Keratinocyte (primary cell): ENCODE measurements at regions not wholly inside any gene's neighbourhood (a gene's known extent, or its start where the extent isn't known, plus 50 kb on each side); places are given as distances from the start of the nearest gene placed in this dataset.

Experiments
- DNase-seq: peaks from one replicate; pipeline ENCODE4 v3.0.0-alpha.2; 2011; ENCODE audit warnings: low read depth, missing footprints, low spot score
- FAIRE-seq: peaks from 2 replicates; lab custom pipeline; 2011; peaks lifted over from hg19 to GRCh38; lab: Jason Lieb, UNC
- H2AFZ ChIP-seq: 2 replicates; pipeline ENCODE4 v1.6.0; 2012; ENCODE audit warnings: low read length, control low read depth, inconsistent platforms; ENCODE audit not compliant: control insufficient read depth
- H3K27ac ChIP-seq: 2 replicates; pipeline ENCODE4 v1.5.1; 2011; ENCODE audit warnings: low read length; ENCODE audit not compliant: control insufficient read depth, insufficient read depth
- H3K27me3 ChIP-seq: 3 replicates; pipeline ENCODE4 v1.6.0; 2011; ENCODE audit warnings: low read length; ENCODE audit not compliant: control insufficient read depth, insufficient read depth; ENCODE audit errors: extremely low read depth
- H3K36me3 ChIP-seq, 2 experiments: 2 replicates in 1 of 2; 3 replicates in 1 of 2; pipeline ENCODE4 v1.5.1; 2011; ENCODE audit warnings: low read length in 2 of 2, mild to moderate bottlenecking in 1 of 2; ENCODE audit not compliant: control insufficient read depth in 2 of 2, insufficient read depth in 2 of 2; ENCODE audit errors: extremely low read depth in 1 of 2
- H3K4me1 ChIP-seq: 3 replicates; pipeline ENCODE4 v1.5.1; 2011; ENCODE audit warnings: low read length; ENCODE audit not compliant: control insufficient read depth, insufficient read depth; ENCODE audit errors: extremely low read depth
- H3K4me2 ChIP-seq: 3 replicates; pipeline ENCODE4 v1.6.0; 2011; ENCODE audit warnings: low read depth, low read length; ENCODE audit not compliant: control insufficient read depth, insufficient read depth; ENCODE audit errors: extremely low read depth
- H3K4me3 ChIP-seq, 3 experiments: fragments of 200-600 bp in 1 of 3; sonication (generic) in 1 of 3; 2 replicates in 2 of 3; 3 replicates in 1 of 3; pipeline ENCODE4 v1.5.1; 2011 to 2016; ENCODE audit warnings: low read length in 3 of 3, mild to moderate bottlenecking in 3 of 3, control low read depth in 2 of 3, inconsistent platforms in 1 of 3, low read depth in 1 of 3, mixed read lengths in 1 of 3, mixed run types in 1 of 3, moderate library complexity in 1 of 3; ENCODE audit not compliant: control insufficient read depth in 2 of 3, insufficient read depth in 2 of 3; ENCODE audit errors: extremely low read depth in 1 of 3
- H3K79me2 ChIP-seq: 2 replicates; pipeline ENCODE4 v1.6.0; 2012; ENCODE audit warnings: low read length; ENCODE audit not compliant: control insufficient read depth, insufficient read depth
- H3K9ac ChIP-seq: 3 replicates; pipeline ENCODE4 v1.6.0; 2011; ENCODE audit warnings: low read length; ENCODE audit not compliant: control insufficient read depth, insufficient read depth; ENCODE audit errors: extremely low read depth
- H3K9me1 ChIP-seq: 3 replicates; pipeline ENCODE4 v1.6.0; 2011; ENCODE audit warnings: low read length; ENCODE audit not compliant: control insufficient read depth, insufficient read depth; ENCODE audit errors: extremely low read depth
- H3K9me3 ChIP-seq: 2 replicates; pipeline ENCODE4 v1.5.1; 2012; ENCODE audit warnings: low read depth, low read length; ENCODE audit not compliant: control insufficient read depth
- H4K20me1 ChIP-seq: 3 replicates; pipeline ENCODE4 v1.6.0; 2011; ENCODE audit warnings: low read length; ENCODE audit not compliant: control insufficient read depth, insufficient read depth; ENCODE audit errors: extremely low read depth
- EZH2 ChIP-seq: IDR thresholded peaks from one replicate; pipeline ENCODE4 v1.6.1; 2012; ENCODE audit warnings: inconsistent platforms, mild to moderate bottlenecking, low read length, moderate library complexity
- dilution Hi-C: fragments of 300-500 bp; cut with MboI; formaldehyde crosslinking; loops from one replicate; pipeline ENCODE4 v1.7.0; 2020; ENCODE audit warnings: low sequenced_read_pairs; ENCODE audit not compliant: extremely low pct_ligation_motif_present
- TF ChIP-seq, protein P1 (sequence below), 3 experiments: IDR thresholded peaks in 1 of 3; conservative IDR thresholded peaks in 1 of 3; optimal IDR thresholded peaks in 1 of 3; 2 replicates in 2 of 3; 3 replicates in 1 of 3; pipeline versions ENCODE3 to v1.5.1; 2011; ENCODE audit warnings: low read length in 3 of 3, mild to moderate bottlenecking in 3 of 3, moderate library complexity in 2 of 3, control low read depth in 1 of 3, inconsistent platforms in 1 of 3; ENCODE audit not compliant: insufficient read depth in 2 of 3; ENCODE audit errors: extremely low read depth in 1 of 3

GRCh38 chr16:51341204-51341603 is 190.1 kb upstream of the SALL1 start:
- FAIRE-seq, result no peak
- H3K9ac ChIP-seq, result no peak overlapping the region
- H3K27ac ChIP-seq, result no peak overlapping the region
- dilution Hi-C loops, result no loop called here
- no peaks in the 10 kb centered on the region for H3K27me3 ChIP-seq
- no peaks in the 10 kb centered on the region for H3K9me1 ChIP-seq
- no peak overlapping the region for H3K4me3 ChIP-seq
- no peaks in the 10 kb centered on the region for H3K79me2 ChIP-seq
- no peak for TF ChIP-seq EZH2
- TF ChIP-seq, protein P1, sequence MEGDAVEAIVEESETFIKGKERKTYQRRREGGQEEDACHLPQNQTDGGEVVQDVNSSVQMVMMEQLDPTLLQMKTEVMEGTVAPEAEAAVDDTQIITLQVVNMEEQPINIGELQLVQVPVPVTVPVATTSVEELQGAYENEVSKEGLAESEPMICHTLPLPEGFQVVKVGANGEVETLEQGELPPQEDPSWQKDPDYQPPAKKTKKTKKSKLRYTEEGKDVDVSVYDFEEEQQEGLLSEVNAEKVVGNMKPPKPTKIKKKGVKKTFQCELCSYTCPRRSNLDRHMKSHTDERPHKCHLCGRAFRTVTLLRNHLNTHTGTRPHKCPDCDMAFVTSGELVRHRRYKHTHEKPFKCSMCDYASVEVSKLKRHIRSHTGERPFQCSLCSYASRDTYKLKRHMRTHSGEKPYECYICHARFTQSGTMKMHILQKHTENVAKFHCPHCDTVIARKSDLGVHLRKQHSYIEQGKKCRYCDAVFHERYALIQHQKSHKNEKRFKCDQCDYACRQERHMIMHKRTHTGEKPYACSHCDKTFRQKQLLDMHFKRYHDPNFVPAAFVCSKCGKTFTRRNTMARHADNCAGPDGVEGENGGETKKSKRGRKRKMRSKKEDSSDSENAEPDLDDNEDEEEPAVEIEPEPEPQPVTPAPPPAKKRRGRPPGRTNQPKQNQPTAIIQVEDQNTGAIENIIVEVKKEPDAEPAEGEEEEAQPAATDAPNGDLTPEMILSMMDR (optimal IDR thresholded peaks at IDR 0.05 in 1 of 3, IDR thresholded peaks at IDR 0.05 in 1 of 3, conservative IDR thresholded peaks at IDR 0.05 in 1 of 3; ENCODE audit: extremely low read depth in 1 of 3, insufficient read depth in 2 of 3, low read length in 3 of 3), result no peak
- H3K4me2 ChIP-seq, result no peak overlapping the region
- H3K4me1 ChIP-seq, result no peaks in the 10 kb centered on the region
- H3K9me3 ChIP-seq, result no peaks in the 10 kb centered on the region
- H3K36me3 ChIP-seq, result no peaks in the 10 kb centered on the region
- no peaks in the 10 kb centered on the region for H4K20me1 ChIP-seq
- no peak overlapping the region for H2AFZ ChIP-seq
- no peak for DNase-seq

DNA sequence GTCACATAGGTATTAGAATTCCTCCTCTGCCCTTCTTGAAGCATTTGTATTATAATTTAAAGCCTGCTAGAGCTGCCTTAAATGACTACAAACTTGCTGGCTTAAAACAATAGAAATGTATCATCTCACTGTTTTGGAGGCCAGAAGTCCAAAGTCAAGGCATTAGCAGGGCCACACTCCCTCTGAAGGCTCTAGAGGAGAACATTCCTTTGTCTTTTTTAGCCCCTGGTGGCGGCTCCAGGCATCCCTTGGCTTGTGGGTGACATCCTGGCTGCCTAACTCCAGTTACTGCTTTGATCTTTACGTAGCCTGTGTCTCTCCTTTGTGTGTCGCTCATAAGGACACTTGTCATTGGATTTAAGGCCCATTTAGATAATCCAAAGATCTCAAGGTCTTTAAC is 186.6 kb upstream of the SALL1 start:
- no peak for TF ChIP-seq EZH2
- TF ChIP-seq, protein P1 (optimal IDR thresholded peaks at IDR 0.05 in 1 of 3, IDR thresholded peaks at IDR 0.05 in 1 of 3, conservative IDR thresholded peaks at IDR 0.05 in 1 of 3; ENCODE audit: extremely low read depth in 1 of 3, insufficient read depth in 2 of 3, low read length in 3 of 3), result no peak
- Histone ChIP-seq H3K9ac (no peak overlapping the region), H3K79me2 (no peaks in the 10 kb centered on the region), H3K36me3 (no peaks in the 10 kb centered on the region), H3K9me1 (no peaks in the 10 kb centered on the region), H3K4me1 (no peaks in the 10 kb centered on the region), H3K4me2 (no peak overlapping the region), H3K9me3 (no peaks in the 10 kb centered on the region), H3K27ac (no peak overlapping the region), H4K20me1 (no peaks in the 10 kb centered on the region), H3K27me3 (no peaks in the 10 kb centered on the region), H3K4me3 (no peak overlapping the region), H2AFZ (no peak overlapping the region)
- dilution Hi-C loops, result no loop called here
- no peak for DNase-seq
- no peak for FAIRE-seq
